ENCODE measurements at regions not wholly inside any gene's neighbourhood (a gene's known extent, or its start where the extent isn't known, plus 50 kb on each side); places are given as distances from the start of the nearest gene placed in this dataset.
A peak's percentile ranks its signal among the peaks of the same experiment; 100 is the strongest.

DNA sequence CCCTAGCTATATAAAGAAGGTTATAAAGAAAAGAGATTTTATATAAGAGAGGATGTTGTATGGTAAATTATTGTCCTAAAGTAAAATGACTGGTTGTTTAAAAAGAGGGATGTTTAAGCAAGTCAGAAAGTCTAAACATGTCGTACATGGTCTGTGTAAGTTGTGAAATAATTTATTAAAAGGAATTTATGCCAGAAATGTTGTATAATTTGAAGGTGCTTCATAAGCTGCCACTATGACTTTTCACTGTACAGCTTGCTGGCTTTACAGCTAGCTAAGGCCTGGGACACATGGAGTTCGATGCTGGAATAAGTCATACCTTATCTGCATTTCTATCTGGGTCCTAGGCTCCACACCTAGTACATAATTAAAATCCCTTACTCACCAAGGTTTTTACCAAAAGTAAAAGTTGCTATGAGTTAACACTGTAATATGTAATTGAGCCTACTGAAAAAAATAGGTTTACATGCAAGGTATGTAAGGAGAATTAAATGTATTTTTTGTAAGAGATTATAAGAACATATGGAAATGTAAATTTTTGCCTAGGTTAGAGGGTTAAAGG is 59.0 kb upstream of the EDEM3 start:
- DNase-seq, result no peak

DNA sequence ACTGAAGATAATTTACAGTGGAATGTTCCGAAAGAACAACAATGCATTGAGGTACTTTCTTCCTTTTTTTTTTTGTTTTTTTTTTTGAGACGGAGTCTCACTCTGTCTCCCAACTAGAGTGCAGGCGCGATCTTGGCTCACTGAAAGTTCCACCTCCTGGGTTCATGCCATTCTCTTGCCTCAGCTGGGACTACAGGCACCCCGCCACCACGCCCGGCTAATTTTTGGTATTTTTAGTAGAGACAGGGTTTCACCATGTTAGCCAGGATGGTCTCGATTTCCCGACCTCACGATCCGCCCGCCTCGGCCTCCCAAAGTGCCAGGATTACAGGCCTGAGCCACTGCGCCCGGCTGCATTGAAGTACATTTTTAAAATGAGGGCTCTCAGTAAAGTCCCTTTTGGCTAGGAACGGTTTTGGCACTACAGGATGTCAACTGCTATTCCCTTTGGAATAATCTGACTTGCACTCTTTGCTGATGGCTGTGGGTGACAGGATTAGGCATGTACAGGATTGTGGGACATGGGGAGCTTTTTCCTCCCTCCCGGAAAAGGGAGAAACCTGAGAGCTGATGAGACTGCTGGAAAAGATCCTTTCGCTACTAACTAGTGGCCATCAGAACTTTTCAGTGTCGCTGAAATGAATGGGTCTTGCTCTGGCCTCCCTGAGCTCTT is 56.9 kb upstream of the EDEM3 start:
- no peak for DNase-seq

DNA sequence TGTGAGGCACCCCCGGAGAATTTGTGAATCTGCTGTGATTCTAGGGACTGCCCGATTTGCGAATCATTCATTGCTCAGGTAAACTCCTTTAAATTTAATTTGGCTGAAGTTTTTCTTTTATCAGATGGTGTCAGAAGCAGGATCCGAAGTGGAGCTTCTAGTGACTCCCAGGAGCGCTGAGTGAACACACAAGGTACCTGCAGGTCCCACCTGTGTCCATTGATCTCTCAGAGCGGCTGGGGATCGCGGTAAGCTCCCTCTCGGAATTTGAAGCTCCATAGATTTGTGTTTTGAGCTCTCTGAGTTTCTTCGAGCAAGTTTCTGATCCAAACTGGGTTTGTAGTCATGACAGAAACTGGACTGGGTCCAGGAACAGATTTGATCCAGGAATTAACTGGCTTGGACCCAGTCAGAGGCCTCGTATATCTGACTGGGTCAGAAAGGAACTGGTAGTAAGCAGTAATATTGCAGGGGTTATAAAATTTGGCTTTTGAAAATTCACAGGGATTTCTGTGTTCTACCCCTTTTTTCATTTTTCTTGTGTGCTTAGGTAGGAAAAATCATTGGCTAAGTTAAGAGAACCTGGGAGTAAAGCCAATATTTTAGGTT is 56.2 kb upstream of the EDEM3 start:
- DNase-seq, result no peak

DNA sequence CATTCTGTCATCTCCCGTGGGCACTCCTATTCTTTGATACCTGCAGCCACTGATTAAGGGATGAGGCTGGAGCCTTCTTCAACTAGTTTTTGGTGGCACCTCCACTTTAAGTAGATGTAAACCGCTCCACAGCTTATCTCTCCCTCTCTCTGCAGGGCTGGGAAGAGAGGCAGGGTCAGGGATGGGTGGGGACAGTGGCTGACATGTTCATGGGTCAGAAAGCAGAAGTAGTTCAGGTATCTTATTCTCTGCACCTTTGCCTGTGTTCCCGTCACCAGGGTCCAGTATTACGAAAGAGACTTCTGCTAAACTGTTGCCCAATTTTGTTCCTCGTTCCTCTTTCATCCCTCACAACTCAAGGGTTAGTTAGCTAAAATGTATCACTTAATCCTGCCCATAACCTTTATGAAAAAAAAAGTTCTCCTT is 51.7 kb upstream of the EDEM3 start:
- DNase-seq, result no peak

DNA sequence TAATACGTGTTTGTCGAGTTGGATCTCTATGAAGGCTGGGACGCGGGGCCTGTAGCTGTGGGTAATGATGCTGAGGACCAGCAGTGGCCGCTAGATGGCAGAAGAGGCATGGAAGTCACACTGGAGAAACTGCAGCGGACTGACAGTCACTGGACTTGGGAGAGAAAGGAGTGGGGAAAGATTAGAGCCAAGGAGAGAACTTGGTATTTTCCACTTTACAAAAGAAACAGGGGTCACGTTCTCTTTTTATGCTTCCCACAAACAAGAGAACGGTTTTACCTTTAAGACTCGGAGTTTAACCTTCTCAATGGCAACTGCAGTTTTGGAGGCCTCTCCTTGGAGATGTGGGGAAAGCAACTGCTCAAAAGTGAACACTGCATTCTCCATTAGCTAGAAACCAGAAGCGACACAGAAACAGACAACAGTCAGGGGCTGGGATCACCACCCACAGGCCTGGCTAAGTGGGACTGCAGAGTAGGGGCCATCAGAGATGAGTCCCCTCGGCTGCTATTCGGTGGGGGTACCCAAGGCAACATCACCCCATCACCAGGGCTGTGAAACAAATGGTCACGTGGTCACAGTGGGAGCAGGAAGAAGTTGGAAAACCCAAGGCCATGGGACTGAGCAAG is 51.1 kb upstream of the EDEM3 start:
- DNase-seq, result peak; percentile 59 to 73

All from NCI-H524 (cell line).